ENCODE measurements at regions not wholly inside any gene's neighbourhood (a gene's known extent, or its start where the extent isn't known, plus 50 kb on each side); places are given as distances from the start of the nearest gene placed in this dataset.
"Not testable (repeated sequence)": the region's sequence is repeated elsewhere in the genome, so short reads cannot be mapped to it uniquely, and the experiment has no call there.

DNA sequence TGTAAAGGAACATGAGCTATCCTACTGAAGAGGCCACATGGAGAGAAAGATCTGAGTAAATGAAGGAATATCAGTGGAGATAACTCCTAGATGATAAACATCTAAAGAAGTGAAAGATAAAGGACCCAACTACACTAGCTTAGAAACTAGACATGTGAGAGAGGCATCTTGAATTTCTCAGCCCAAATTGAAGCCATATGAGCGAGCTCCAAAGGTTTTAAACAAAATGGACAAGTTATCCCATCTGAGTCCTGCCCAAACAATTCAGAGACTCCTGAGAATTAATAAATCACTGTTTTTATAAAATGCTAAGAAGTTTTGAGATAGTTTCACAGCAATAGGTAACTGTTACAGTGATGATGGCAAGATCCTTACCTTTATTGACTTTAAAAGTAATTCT, 438.9 kb downstream of the NAV3 start:
- no peak for DNase-seq (ENCODE audit: low spot score)

DNA sequence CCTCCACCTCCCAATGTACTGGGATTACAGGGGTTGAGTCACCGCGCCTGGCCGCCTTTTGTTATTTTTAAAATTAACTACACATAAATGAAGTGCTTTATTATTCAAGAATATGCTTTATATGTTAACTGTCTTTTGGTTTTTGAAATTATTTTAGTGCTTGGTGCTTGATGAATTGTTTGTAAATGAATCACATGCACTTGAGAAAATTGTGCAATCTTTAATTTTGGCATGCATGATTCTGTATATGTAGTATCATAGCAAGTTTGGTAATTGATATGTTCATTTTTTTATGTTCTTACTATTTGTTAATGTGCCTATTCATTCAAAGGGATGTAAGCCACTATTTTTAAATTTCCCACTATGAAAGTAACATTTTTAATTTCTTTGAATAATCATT, 440.9 kb downstream of the NAV3 start:
- DNase-seq (ENCODE audit: low spot score), result no peak

DNA sequence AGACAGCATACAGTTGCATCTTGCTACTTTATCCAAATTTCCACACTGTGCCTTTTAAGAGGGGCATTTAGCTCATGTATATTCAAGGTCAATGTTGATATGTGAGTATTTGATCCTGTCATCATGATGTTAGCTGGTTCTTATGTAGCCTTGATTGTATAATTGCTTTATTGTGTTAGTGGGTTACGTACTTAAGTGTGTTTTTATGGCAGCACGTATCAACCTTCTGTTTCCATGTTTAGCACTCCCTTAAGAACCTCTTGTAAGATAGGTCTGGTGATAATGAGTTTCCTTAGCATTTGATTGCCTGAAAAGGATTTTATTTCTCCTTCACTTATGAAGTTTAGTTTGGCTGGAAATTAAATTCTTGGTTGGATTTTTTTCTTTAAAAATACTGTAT, 445.2 kb downstream of the NAV3 start:
- DNase-seq (ENCODE audit: low spot score), result no peak

GRCh38 chr12:78278706-78279190, 448.1 kb downstream of the NAV3 start:
- DNase-seq (ENCODE audit: low spot score), result no peak

- DNase-seq (ENCODE audit: low spot score), result no peak
Measured at GRCh38 chr12:78279567-78279966, 448.9 kb downstream of the NAV3 start.

DNA sequence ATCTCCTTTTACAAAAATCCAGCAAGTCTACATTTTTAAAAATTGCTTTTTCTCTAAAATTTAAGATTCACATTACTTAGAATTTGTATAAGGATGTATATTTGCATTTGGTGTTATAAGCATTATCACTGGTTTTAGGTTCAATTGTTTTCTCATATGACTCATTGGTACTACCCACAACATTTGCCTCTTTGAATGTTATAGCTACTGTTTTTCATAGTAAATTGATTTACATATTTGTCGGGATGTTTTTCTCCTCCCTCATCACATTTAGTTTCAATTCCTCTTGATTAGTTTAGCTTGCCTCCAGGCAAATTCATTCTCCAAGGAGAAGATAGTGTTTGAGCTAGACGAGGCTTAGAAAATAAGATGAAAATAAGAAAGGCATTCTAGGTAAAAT, 450.4 kb downstream of the NAV3 start:
- not testable (repeated sequence) for DNase-seq (ENCODE audit: low spot score)

DNA sequence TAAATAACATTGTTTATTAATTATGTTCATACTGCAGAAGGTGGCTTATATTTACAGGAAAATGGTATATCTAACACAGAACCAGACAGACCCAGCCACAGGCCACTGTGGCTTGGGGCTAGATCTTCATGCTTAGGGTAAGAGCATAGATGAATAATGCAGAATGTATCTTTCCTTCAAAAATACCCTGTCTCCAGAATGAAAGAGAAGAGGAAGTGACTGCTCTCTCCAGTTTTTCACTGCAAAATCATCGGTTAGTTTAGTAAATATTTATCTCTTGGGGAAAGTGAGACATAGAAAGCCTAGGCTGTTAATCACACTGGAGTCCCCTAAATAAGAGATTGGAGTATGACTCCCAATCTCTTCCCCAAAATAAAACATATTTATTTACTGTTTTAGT, 453.7 kb downstream of the NAV3 start:
- no peak for DNase-seq (ENCODE audit: low spot score)

- peak; percentile 9 for DNase-seq (ENCODE audit: low spot score)
Measured at GRCh38 chr12:78290606-78291345, 460.1 kb downstream of the NAV3 start.

- no peak for DNase-seq (ENCODE audit: low spot score)
Measured at GRCh38 chr12:78293059-78293686, 462.5 kb downstream of the NAV3 start.

GRCh38 chr12:78301282-78301681, 470.6 kb downstream of the NAV3 start:
- not testable (repeated sequence) for DNase-seq (ENCODE audit: low spot score)

DNA sequence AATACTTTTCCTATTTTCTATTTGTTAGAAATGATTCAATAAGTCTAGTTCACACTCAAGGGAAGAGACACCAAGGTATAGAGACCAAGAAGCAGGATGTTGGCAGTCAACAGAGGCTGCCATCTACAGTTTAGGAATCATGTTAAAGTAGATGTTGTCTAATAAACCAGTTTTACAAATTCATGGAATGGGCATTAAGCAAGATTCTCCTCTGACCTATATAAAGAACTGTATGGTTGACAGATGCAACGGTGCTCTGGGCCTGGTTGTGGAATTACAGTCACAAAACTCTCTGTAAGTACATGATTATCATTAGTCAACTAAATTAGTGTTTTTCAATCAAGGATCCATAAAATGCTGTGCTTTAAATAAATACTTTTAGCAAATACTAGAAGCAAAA, 475.1 kb downstream of the NAV3 start:
- DNase-seq (ENCODE audit: low spot score), result no peak

- no peak for DNase-seq (ENCODE audit: low spot score)
Measured at GRCh38 chr12:78306236-78306635, 475.5 kb downstream of the NAV3 start.

DNA sequence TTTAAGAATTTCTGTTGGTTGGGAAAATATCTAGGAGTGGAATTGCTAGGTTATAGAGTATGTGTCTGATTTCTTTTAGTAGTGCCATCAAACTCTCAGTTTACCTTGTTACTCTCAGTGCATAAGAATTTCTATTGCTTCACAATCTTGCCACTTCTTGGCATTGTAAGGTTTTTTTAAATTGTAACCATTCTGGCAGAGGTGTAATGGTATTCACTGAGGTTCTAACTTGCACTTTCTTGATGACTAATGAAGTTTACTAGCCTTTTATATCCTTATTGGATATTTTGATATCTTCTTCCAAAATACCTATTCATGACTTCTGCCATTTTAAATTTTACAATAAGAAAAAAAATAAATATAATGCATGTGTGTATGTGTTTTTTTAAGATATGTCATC, 478.0 kb downstream of the NAV3 start:
- no peak for DNase-seq (ENCODE audit: low spot score)

- DNase-seq (ENCODE audit: low spot score), result no peak
Measured at GRCh38 chr12:78315028-78315427, 484.3 kb downstream of the NAV3 start.

GRCh38 chr12:78316136-78316535, 485.4 kb downstream of the NAV3 start:
- no peak for DNase-seq (ENCODE audit: low spot score)

- no peak for DNase-seq (ENCODE audit: low spot score)
Measured at GRCh38 chr12:78316631-78317468, 486.2 kb downstream of the NAV3 start.

- DNase-seq (ENCODE audit: low spot score), result no peak
Measured at GRCh38 chr12:78321696-78322095, 491.0 kb downstream of the NAV3 start.

GRCh38 chr12:78323226-78323625, 492.5 kb downstream of the NAV3 start:
- DNase-seq (ENCODE audit: low spot score), result no peak

DNA sequence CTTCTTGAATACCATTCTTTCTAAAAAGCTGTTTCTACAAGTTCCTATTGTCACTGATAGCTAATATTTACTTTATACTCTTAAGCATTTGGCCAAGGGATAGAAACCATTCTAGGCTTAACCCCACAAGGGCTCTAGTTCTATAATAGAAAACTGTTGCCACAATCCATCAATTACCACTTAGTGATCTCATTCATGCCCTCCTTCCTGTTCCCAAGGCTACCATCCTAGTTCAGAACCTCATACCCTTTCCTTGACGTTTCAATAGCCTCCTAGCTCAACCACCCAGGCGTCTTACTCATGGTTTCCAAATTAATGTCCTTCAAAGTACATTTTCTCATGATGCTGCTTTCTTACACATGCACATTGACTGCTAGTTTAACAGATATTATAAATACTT, 493.5 kb downstream of the NAV3 start:
- DNase-seq (ENCODE audit: low spot score), result no peak

GRCh38 chr12:78328524-78328923, 497.8 kb downstream of the NAV3 start:
- DNase-seq (ENCODE audit: low spot score), result no peak

DNA sequence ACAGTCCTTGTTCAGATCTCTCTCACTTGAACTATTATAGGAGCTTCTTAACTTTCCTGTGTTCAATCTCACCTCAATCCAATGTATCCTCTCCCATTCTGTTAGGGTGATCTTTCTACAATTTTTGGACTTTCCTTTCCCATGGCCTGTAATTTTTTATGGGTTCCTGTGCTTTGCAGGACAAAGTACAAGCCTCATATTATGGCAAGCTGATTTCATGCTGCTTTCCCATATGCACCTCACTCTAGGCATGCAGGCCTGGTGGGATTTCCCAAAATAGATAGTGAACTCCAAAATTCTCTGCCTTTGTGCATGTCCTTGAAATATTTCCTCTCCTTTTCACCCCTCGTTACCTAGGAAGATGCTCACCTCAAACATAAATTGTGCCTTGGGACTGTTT, 499.4 kb downstream of the NAV3 start:
- no peak for DNase-seq (ENCODE audit: low spot score)

GRCh38 chr12:78331181-78331580, 500.5 kb downstream of the NAV3 start:
- no peak for DNase-seq (ENCODE audit: low spot score)

DNA sequence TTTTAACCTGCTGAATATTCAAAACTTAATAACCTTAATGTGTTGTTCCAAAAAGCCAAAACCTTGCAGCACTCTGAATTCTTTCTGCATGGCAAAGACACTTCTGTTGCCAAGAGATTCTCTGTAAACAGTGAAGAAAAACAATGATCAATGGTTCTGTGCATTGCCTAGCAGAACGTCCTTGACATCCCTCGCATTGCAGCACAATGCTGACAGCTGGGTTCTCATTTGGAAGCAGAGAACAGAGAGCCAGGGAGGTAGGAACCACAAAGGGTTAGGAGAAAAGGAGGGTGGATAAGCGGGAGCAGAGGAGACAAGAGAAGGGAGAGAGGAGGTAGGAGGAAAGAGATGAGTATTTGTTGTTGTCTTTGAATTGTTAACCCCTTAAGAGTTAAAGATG, 501.1 kb downstream of the NAV3 start:
- DNase-seq (ENCODE audit: low spot score), result no peak

Measured in hepatic stellate cell (primary cell).